Testis (tissue), 2 donors: ENCODE measurements at regions not wholly inside any gene's neighbourhood (a gene's known extent, or its start where the extent isn't known, plus 50 kb on each side); places are given as distances from the start of the nearest gene placed in this dataset.

ENCODE experiments used
- DNase-seq: peaks from one replicate; pipeline ENCODE4 v3.0.0-alpha.2; 2019
- H3K27ac ChIP-seq, 2 donors: fragments of 200-600 bp; sonication (generic); one replicate each; pipeline ENCODE4 v1.5.1; 2019
- H3K27me3 ChIP-seq: fragments of 200-600 bp; sonication (generic); one replicate; pipeline ENCODE4 v1.5.1; 2019
- H3K36me3 ChIP-seq: fragments of 200-600 bp; sonication (generic); one replicate; pipeline ENCODE4 v1.5.1; 2017; ENCODE audit warnings: low read depth; ENCODE audit errors: missing control alignments
- H3K4me1 ChIP-seq: fragments of 200-600 bp; sonication (generic); one replicate; pipeline ENCODE4 v1.5.1; 2019
- H3K4me3 ChIP-seq, 2 donors: fragments of 200-600 bp; sonication (generic); one replicate each; pipeline ENCODE4 v1.5.1; 2017 to 2019
- H3K9me3 ChIP-seq: fragments of 200-600 bp; sonication (generic); one replicate; pipeline ENCODE4 v1.5.1; 2017
- POLR2A ChIP-seq: fragments of 450-650 bp; IDR thresholded peaks from one replicate; pipeline ENCODE4 v1.6.1; 2017; ENCODE audit warnings: antibody characterized with exemption, mild to moderate bottlenecking, moderate library complexity
- WGBS, 2 donors: methylation state at CpG; one replicate each; pipeline ENCODE4 v1.1.5; 2018; 5-methylcytosine and 5-hydroxymethylcytosine counted together
- intact Hi-C: fragments of 100-400 bp; cut with DNase I; formaldehyde crosslinking; loops from one replicate; pipeline ENCODE4 v1.15.1; 2023; ENCODE audit warnings: low total_unique reads
- TF ChIP-seq, protein P1 (sequence below), 3 experiments: fragments of 450-650 bp in 2 of 3; fragments of 200-600 bp in 1 of 3; sonication (generic) in 1 of 3; IDR thresholded peaks; one replicate each; pipeline ENCODE4 v1.5.1; 2016 to 2019; ENCODE audit warnings: antibody characterized with exemption in 3 of 3, mild to moderate bottlenecking in 2 of 3, moderate library complexity in 1 of 3

DNA sequence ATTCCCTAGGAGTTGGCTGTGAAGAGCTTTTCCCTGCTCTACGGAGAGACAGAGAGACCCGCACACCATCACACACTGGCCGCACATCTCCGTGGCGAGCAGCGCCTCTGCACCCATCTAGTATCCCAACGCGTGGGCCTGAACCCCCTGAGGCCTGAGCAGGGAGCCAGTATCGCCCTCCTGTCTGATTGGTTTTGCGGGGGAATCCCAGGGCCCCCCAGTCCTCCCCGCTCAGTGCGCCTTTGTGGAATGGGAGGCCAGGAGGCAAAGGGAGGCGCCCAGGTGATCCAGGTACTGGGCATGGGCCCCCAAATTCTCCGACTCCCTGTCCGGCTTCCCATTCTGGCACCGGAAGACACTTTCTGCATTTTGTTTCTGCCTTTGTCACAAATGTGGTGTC, 344.3 kb downstream of the GLRX3 start:
- no peaks in the 10 kb centered on the region for H3K27me3 ChIP-seq

DNA sequence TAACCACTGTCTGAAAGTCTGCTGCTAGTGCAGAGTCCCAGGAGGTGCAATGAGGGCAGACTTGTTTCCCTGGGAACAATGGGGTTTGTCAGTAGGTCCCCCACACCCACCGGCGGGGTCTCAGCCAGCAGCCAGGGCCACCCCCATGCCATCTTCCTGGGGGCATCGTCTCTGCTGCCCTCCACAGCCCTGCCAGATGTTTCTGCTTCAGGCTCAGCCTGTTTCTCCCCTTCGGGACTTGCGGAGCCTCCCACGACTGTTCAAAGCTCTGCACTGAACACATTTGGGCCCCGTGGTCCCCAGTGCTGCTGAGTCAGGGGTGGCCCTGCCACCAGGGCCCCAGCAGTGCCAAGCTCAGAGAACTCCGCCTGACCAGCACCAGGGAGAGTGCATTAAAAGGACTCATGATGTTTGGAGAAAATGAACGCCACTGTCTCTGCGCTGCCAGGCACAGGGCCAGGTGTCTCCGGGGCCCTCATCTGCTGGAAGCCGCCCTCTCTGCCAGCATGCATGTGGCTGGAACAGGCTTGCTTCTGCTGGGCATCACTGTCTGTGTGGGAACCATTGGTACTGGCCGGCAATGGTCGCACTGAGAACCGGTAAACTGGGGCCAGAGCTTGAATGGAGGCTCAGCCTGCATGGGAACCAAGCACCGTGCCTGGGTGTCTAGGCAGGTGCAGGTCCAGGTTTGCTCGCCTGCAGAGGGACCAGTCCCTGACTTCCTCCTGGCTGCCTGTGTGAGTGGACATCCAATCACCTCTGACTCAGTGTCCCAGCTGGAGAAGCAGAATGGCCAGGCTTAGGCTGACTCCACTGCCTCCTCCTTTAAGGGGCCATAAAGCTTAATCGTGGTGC, 345.1 kb downstream of the GLRX3 start:
- Histone ChIP-seq H3K9me3 (no peaks in the 10 kb centered on the region), H3K4me3 (no peak overlapping the region), H3K27ac (no peak overlapping the region), H3K4me1 (no peaks in the 10 kb centered on the region), H3K36me3 (no peaks in the 10 kb centered on the region), H3K27me3 (no peaks in the 10 kb centered on the region)
- no peak for DNase-seq
- intact Hi-C loops, result no loop called here
- no peak for TF ChIP-seq POLR2A
- TF ChIP-seq, protein P1, sequence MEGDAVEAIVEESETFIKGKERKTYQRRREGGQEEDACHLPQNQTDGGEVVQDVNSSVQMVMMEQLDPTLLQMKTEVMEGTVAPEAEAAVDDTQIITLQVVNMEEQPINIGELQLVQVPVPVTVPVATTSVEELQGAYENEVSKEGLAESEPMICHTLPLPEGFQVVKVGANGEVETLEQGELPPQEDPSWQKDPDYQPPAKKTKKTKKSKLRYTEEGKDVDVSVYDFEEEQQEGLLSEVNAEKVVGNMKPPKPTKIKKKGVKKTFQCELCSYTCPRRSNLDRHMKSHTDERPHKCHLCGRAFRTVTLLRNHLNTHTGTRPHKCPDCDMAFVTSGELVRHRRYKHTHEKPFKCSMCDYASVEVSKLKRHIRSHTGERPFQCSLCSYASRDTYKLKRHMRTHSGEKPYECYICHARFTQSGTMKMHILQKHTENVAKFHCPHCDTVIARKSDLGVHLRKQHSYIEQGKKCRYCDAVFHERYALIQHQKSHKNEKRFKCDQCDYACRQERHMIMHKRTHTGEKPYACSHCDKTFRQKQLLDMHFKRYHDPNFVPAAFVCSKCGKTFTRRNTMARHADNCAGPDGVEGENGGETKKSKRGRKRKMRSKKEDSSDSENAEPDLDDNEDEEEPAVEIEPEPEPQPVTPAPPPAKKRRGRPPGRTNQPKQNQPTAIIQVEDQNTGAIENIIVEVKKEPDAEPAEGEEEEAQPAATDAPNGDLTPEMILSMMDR (IDR thresholded peaks at IDR 0.05), result no peak
- 78 to 79% methylated on average over 18 of the region's 18 CpGs for WGBS, 2 donors

More for the DNA sequence above, 344.3 kb downstream of the GLRX3 start:
- Histone ChIP-seq H3K4me3 (no peak overlapping the region), H3K4me1 (no peaks in the 10 kb centered on the region), H3K27ac (no peak overlapping the region), H3K9me3 (no peaks in the 10 kb centered on the region), H3K36me3 (no peaks in the 10 kb centered on the region)
- no peak for DNase-seq
- intact Hi-C loops, result no loop called here
- no peak for TF ChIP-seq POLR2A
- TF ChIP-seq, protein P1 (IDR thresholded peaks at IDR 0.05), result no peak
- 86 to 92% methylated on average over 8 to 16 of the region's 16 CpGs for WGBS, 2 donors

DNA sequence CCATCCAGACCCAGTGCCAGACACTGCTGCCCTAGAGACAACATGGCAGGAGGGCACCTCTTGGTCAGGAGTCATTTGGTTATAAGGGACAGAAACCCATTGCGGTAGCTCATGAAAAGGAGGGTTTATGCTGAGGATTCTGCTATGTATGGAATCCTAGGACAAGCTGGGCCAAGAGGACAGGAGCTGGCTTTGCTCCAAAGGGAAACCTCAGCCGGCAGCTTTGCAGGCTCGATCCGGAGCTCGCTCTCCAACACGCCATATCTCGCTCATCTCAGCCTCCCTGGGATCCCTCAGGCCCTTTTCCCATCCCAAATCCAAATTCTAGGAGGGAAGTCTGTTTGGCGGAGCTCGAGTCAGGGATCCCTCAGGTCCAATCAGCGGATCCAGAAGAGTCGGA, 345.7 kb downstream of the GLRX3 start:
- Histone ChIP-seq H3K4me1 (no peaks in the 10 kb centered on the region), H3K4me3 (no peak overlapping the region), H3K9me3 (no peaks in the 10 kb centered on the region), H3K27me3 (no peaks in the 10 kb centered on the region), H3K36me3 (no peaks in the 10 kb centered on the region), H3K27ac (no peak overlapping the region)
- TF ChIP-seq, protein P1 (IDR thresholded peaks at IDR 0.05), result no peak
- no peak for TF ChIP-seq POLR2A
- DNase-seq, result no peak
- intact Hi-C loops, result no loop called here
- 62 to 80% methylated on average over 9 to 11 of the region's 11 CpGs for WGBS, 2 donors

DNA sequence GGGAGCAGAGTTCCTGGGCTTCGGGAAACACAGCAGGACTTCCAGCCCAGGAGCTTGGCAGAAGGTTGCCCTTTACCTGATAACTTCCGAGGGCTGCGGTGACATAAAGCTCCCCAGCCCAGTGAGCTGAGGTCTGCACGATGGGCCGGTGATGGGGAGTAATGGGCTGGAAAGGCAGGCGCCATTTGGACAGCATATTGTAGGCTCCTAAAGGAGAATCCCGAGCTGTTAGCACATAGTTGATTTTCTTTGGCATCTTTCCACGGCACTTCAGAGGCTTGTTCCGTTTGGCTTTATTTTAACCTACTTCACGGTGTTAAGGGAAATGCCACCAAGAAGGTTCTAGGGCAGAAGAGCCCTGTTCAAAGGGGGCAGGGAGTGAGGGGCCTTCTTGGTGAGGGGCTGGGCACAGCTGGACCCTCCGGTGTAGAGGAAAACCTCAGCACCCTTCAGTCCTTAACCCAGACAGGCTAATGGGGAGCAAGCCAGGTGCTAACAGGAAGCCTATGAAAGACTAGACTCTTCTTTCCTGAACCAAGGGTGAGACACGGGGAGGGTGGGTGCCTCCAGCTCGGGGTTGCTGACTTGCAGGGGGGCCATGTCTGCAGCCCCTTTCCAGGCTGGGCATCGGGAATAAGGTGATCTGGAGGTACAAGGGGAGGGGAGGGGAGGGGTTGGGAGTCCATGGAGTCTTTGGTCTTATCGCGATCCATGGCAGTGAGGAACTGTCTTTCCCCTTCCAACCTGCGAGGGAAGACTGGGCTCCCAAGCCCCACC, 347.7 kb downstream of the GLRX3 start:
- Histone ChIP-seq H3K27me3 (no peaks in the 10 kb centered on the region), H3K36me3 (no peaks in the 10 kb centered on the region), H3K27ac (no peak overlapping the region), H3K4me1 (no peaks in the 10 kb centered on the region), H3K9me3 (no peaks in the 10 kb centered on the region), H3K4me3 (no peak overlapping the region)
- no peak for TF ChIP-seq POLR2A
- TF ChIP-seq, protein P1 (IDR thresholded peaks at IDR 0.05), result no peak
- no peak for DNase-seq
- intact Hi-C loops, result no loop called here
- 59 to 67% methylated on average over 16 to 17 of the region's 17 CpGs for WGBS, 2 donors
